ENCODE measurements at regions not wholly inside any gene's neighbourhood (a gene's known extent, or its start where the extent isn't known, plus 50 kb on each side); places are given as distances from the start of the nearest gene placed in this dataset.

DNA sequence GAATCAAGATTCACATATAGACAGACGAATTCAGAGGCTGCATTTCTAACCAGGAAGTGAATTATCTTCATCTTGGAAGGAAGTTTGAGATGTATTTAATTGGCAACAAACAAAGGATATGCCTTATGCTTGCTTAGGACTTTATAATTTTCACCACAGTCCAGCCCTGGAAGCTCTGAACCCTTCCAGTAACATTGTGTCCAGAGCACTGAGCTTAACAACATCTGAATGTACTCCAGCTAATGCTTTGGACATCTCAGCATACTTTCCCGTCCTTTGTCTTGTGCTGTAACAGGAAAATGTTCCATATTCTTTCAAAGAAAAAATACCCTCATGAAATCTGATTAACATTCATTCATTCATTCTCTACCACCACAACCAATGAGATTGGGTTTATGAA is 136.3 kb upstream of the SPATS2L start:
- TF ChIP-seq, protein P1, sequence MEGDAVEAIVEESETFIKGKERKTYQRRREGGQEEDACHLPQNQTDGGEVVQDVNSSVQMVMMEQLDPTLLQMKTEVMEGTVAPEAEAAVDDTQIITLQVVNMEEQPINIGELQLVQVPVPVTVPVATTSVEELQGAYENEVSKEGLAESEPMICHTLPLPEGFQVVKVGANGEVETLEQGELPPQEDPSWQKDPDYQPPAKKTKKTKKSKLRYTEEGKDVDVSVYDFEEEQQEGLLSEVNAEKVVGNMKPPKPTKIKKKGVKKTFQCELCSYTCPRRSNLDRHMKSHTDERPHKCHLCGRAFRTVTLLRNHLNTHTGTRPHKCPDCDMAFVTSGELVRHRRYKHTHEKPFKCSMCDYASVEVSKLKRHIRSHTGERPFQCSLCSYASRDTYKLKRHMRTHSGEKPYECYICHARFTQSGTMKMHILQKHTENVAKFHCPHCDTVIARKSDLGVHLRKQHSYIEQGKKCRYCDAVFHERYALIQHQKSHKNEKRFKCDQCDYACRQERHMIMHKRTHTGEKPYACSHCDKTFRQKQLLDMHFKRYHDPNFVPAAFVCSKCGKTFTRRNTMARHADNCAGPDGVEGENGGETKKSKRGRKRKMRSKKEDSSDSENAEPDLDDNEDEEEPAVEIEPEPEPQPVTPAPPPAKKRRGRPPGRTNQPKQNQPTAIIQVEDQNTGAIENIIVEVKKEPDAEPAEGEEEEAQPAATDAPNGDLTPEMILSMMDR (IDR thresholded peaks at IDR 0.05; ENCODE audit: poor library complexity, severe bottlenecking): no peak
- no peak for TF ChIP-seq RAD21 (conservative IDR thresholded peaks at IDR 0.05)

All from neural cell (in vitro differentiated cells).